ENCODE measurements at regions not wholly inside any gene's neighbourhood (a gene's known extent, or its start where the extent isn't known, plus 50 kb on each side); places are given as distances from the start of the nearest gene placed in this dataset.

DNA sequence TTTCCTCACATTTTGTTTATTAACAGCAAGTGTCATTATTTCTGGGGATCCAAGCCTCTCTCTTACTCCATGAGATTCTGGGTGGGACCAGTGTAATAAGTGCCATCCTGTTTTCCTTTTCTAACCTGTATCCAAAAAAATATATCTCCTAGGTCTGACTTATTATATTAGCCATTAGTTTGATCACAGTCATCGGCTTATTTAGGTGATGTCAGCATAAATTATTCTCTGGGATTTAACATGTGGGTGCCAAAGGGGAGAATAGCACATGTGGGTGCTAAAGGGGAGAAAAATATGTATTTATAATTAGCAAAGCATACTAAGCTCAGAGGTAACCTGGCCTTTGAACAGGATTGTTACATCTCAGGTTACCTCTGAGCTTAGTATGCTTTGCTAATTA is 293.8 kb upstream of the SEMA3D start:
- Histone ChIP-seq H2AFZ (ENCODE audit: low read length) (no peak overlapping the region), H3K36me3 (ENCODE audit: control insufficient read depth, insufficient read depth, low read length) (no peaks in the 10 kb centered on the region), H3K4me1 (ENCODE audit: control insufficient read depth, extremely low read depth, insufficient read depth, low read length) (no peaks in the 10 kb centered on the region), H3K9ac (ENCODE audit: insufficient read depth, low read length) (no peak overlapping the region), H3K79me2 (ENCODE audit: control insufficient read depth, insufficient read depth, low read length) (no peaks in the 10 kb centered on the region), H3K27me3 (ENCODE audit: control insufficient read depth, insufficient read depth, low read length) (no peaks in the 10 kb centered on the region), H3K4me3 (replicated peaks in 1 of 4; ENCODE audit: control extremely low read depth in 1 of 4, insufficient read depth in 1 of 4, low read depth in 3 of 4, low read length in 4 of 4) (no peak overlapping the region), H4K20me1 (ENCODE audit: control insufficient read depth, extremely low read depth, insufficient read depth, low read length) (no peaks in the 10 kb centered on the region), H3K4me2 (ENCODE audit: extremely low read depth, insufficient read depth, low read length) (no peak overlapping the region), H3K9me3 (ENCODE audit: control insufficient read depth, insufficient read depth, low read depth, low read length) (no peaks in the 10 kb centered on the region), H3K27ac (ENCODE audit: insufficient read depth, low read length) (no peak overlapping the region)
- DNase-seq (ENCODE audit: low read depth in 2 of 2), result no peak
- TF ChIP-seq EZH2 (IDR thresholded peaks at IDR 0.05; ENCODE audit: low read length, missing control alignments), result no peak
- TF ChIP-seq, protein P1, sequence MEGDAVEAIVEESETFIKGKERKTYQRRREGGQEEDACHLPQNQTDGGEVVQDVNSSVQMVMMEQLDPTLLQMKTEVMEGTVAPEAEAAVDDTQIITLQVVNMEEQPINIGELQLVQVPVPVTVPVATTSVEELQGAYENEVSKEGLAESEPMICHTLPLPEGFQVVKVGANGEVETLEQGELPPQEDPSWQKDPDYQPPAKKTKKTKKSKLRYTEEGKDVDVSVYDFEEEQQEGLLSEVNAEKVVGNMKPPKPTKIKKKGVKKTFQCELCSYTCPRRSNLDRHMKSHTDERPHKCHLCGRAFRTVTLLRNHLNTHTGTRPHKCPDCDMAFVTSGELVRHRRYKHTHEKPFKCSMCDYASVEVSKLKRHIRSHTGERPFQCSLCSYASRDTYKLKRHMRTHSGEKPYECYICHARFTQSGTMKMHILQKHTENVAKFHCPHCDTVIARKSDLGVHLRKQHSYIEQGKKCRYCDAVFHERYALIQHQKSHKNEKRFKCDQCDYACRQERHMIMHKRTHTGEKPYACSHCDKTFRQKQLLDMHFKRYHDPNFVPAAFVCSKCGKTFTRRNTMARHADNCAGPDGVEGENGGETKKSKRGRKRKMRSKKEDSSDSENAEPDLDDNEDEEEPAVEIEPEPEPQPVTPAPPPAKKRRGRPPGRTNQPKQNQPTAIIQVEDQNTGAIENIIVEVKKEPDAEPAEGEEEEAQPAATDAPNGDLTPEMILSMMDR (conservative IDR thresholded peaks at IDR 0.05 in 1 of 2, IDR thresholded peaks at IDR 0.05 in 1 of 2; ENCODE audit: low read depth in 1 of 2, low read length in 2 of 2), result no peak

DNA sequence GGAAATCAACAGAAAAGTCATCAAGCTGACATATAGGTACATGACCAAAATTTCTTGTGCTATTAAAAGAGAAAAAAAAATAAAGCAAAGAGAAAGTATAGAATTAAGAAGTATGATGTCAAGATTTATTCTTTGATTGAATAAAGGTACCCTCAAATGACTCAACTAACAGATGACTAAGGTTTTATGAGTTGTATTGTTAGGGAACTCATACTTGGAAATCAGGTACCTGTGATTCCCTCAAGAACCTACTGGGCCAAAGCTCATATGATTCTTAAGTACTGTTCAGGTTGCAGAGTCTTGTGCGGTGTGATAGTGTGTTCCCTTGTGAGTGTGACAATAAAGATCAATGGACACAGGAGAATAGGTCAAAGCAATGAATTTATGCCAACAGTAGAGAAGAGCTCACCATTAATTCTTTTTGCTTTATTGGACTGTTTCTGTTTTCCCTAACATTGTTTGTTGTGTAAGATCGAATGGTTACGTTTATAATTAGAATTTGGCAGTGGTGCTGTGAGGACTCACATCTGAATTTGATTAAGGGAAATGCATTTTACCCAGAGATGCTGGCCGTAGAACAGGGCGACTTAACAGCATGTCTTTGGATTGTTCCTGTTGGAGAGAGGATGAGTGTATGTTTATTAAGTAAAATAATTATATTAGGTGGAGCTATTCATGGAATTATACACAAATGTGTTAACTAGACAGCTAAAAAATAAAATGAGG is 293.2 kb upstream of the SEMA3D start:
- DNase-seq (ENCODE audit: low read depth in 2 of 2), result peak in 1 of 2 donors; percentile 65
- H3K4me2 ChIP-seq (ENCODE audit: extremely low read depth, insufficient read depth, low read length), result no peak overlapping the region

DNA sequence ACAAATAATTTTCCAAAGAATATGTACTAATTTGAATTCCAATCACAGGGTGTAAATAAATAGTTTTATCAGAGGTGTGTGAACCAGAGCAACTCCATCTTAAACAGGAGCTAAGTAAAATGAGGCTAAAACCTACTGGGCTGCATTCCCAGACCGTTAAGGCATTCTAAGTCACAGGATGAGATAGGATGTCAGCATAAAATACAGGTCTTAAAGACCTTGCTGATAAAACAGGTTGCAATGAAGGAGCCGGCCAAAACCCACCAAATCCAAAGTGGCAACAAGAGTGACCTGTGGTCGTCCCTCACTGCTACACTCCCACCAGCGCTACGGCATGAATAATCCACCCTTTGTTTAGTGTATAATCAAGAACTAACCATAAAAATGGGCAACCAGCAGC is 291.7 kb upstream of the SEMA3D start:
- no peak for TF ChIP-seq EZH2 (IDR thresholded peaks at IDR 0.05; ENCODE audit: low read length, missing control alignments)
- TF ChIP-seq, protein P1 (conservative IDR thresholded peaks at IDR 0.05 in 1 of 2, IDR thresholded peaks at IDR 0.05 in 1 of 2; ENCODE audit: low read depth in 1 of 2, low read length in 2 of 2), result no peak
- no peak overlapping the region for H2AFZ ChIP-seq (ENCODE audit: low read length)
- no peak overlapping the region for H3K4me2 ChIP-seq (ENCODE audit: extremely low read depth, insufficient read depth, low read length)

More for the DNA sequence above, 293.2 kb upstream of the SEMA3D start:
- H3K27ac ChIP-seq (ENCODE audit: insufficient read depth, low read length), result no peak overlapping the region
- no peaks in the 10 kb centered on the region for H3K4me1 ChIP-seq (ENCODE audit: control insufficient read depth, extremely low read depth, insufficient read depth, low read length)
- no peaks in the 10 kb centered on the region for H3K36me3 ChIP-seq (ENCODE audit: control insufficient read depth, insufficient read depth, low read length)
- no peak overlapping the region for H3K4me3 ChIP-seq (replicated peaks in 1 of 4; ENCODE audit: control extremely low read depth in 1 of 4, insufficient read depth in 1 of 4, low read depth in 3 of 4, low read length in 4 of 4)
- H4K20me1 ChIP-seq (ENCODE audit: control insufficient read depth, extremely low read depth, insufficient read depth, low read length), result no peaks in the 10 kb centered on the region
- TF ChIP-seq, protein P1 (conservative IDR thresholded peaks at IDR 0.05 in 1 of 2, IDR thresholded peaks at IDR 0.05 in 1 of 2; ENCODE audit: low read depth in 1 of 2, low read length in 2 of 2), result no peak
- no peak for TF ChIP-seq EZH2 (IDR thresholded peaks at IDR 0.05; ENCODE audit: low read length, missing control alignments)
- no peaks in the 10 kb centered on the region for H3K27me3 ChIP-seq (ENCODE audit: control insufficient read depth, insufficient read depth, low read length)
- H2AFZ ChIP-seq (ENCODE audit: low read length), result no peak overlapping the region
- H3K9me3 ChIP-seq (ENCODE audit: control insufficient read depth, insufficient read depth, low read depth, low read length), result no peaks in the 10 kb centered on the region
- no peaks in the 10 kb centered on the region for H3K79me2 ChIP-seq (ENCODE audit: control insufficient read depth, insufficient read depth, low read length)
- no peak overlapping the region for H3K9ac ChIP-seq (ENCODE audit: insufficient read depth, low read length)

More for the DNA sequence above, 291.7 kb upstream of the SEMA3D start:
- Histone ChIP-seq H4K20me1 (ENCODE audit: control insufficient read depth, extremely low read depth, insufficient read depth, low read length) (no peaks in the 10 kb centered on the region), H3K36me3 (ENCODE audit: control insufficient read depth, insufficient read depth, low read length) (no peaks in the 10 kb centered on the region), H3K27ac (ENCODE audit: insufficient read depth, low read length) (no peak overlapping the region), H3K79me2 (ENCODE audit: control insufficient read depth, insufficient read depth, low read length) (no peaks in the 10 kb centered on the region), H3K4me1 (ENCODE audit: control insufficient read depth, extremely low read depth, insufficient read depth, low read length) (no peaks in the 10 kb centered on the region), H3K9ac (ENCODE audit: insufficient read depth, low read length) (no peak overlapping the region), H3K9me3 (ENCODE audit: control insufficient read depth, insufficient read depth, low read depth, low read length) (no peaks in the 10 kb centered on the region), H3K4me3 (replicated peaks in 1 of 4; ENCODE audit: control extremely low read depth in 1 of 4, insufficient read depth in 1 of 4, low read depth in 3 of 4, low read length in 4 of 4) (no peak overlapping the region), H3K27me3 (ENCODE audit: control insufficient read depth, insufficient read depth, low read length) (no peaks in the 10 kb centered on the region)
- DNase-seq (ENCODE audit: low read depth in 2 of 2), result no peak
